ENCODE measurements at regions not wholly inside any gene's neighbourhood (a gene's known extent, or its start where the extent isn't known, plus 50 kb on each side); places are given as distances from the start of the nearest gene placed in this dataset.

DNA sequence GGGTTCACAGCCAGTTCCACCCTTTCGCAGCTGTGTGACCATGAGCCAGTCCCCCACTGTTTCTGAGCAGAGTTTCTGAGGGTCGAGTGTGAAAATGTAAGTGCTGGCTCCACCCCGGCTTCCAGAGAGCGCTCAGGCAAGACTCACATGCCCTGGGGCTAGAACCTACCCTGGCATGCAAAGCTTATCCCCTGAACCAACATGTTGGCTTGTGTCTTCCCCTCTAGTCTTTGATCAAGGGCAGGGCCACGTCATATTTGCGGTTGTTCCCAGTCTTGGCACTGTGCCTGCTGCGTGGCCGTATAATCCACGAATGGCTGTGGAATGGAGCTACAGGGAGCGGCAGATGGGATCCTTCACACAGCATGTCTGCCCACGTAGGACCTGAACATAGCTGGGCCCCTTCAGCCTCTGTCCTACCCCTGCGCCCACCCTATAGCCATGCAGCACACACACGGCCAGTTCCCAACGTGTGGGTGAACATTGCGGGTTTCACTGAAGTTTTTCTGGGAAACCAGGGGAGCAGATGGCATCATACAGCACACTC is 84.8 kb downstream of the MRM1 start:
- Histone ChIP-seq H3K27me3 (ENCODE audit: insufficient read depth) (no peaks in the 10 kb centered on the region), H3K4me3 (no peak overlapping the region), H3K9me2 (ENCODE audit: insufficient read depth) (no peaks in the 10 kb centered on the region), H2AFZ (no peak overlapping the region), H3F3A (replicated peaks; ENCODE audit: low read depth) (no peaks in the 10 kb centered on the region), H3K36me3 (ENCODE audit: insufficient read depth) (no peaks in the 10 kb centered on the region), H3K27ac (ENCODE audit: low read depth) (no peak overlapping the region), H4K20me1 (replicated peaks; ENCODE audit: insufficient read depth) (no peaks in the 10 kb centered on the region), H3K4me2 (no peak overlapping the region), H3K4me1 (ENCODE audit: insufficient read depth) (peaks cover 15% of the 10 kb centered on the region), H3K79me2 (replicated peaks; ENCODE audit: insufficient read depth) (no peaks in the 10 kb centered on the region)
- H3K9me3 Mint-ChIP-seq: no peaks in the 10 kb centered on the region
- DNase-seq (ENCODE audit: low spot score) (no peak), ATAC-seq (no peak)
- no peak overlapping the region for H3K4me3 Mint-ChIP-seq
- no peak for TF ChIP-seq ZNF114 (CRISPR knock-in tag; IDR thresholded peaks at IDR 0.05)
- no peak for TF ChIP-seq STAT1 (IDR thresholded peaks at IDR 0.05; ENCODE audit: unreplicated experiment)
- peaks cover 3% of the 10 kb centered on the region for H3K27me3 Mint-ChIP-seq (ENCODE audit: insufficient read depth, low read depth, poor library complexity)
- H3K36me3 Mint-ChIP-seq (ENCODE audit: low read depth): no peaks in the 10 kb centered on the region
- H3K4me1 Mint-ChIP-seq: peaks cover 36% of the 10 kb centered on the region
- no peak overlapping the region for H3K27ac Mint-ChIP-seq

DNA sequence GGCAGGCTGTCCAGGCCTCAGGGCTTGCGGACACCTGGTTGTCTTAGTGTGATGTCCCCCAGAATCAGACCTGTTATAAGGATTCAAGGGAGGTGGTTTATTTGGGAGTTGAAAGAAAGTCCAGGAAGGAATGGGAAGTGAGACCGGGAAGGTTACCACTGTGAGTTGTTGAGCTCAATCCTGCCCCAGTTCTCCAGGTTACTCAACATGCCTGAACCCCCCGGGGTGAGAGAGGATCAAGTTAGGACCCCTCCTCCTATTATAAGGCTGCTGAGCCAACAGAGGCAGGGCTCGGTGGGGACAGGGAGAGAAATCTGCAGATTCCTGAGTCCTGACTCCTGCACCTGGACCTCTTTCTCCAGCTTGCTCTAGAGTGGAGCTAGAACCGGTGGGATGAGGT is 86.4 kb downstream of the MRM1 start:
- no peak overlapping the region for H2AFZ ChIP-seq
- no peak overlapping the region for H3K27ac ChIP-seq (ENCODE audit: low read depth)
- H3K36me3 ChIP-seq (ENCODE audit: insufficient read depth): no peaks in the 10 kb centered on the region
- H3K4me1 Mint-ChIP-seq: peaks cover 36% of the 10 kb centered on the region
- ATAC-seq (peak; percentile 82), DNase-seq (ENCODE audit: low spot score) (peak; percentile 60)
- H3F3A ChIP-seq (replicated peaks; ENCODE audit: low read depth): no peaks in the 10 kb centered on the region
- no peaks in the 10 kb centered on the region for H3K9me3 Mint-ChIP-seq
- no peak overlapping the region for H3K4me3 Mint-ChIP-seq
- H3K9me2 ChIP-seq (ENCODE audit: insufficient read depth): no peaks in the 10 kb centered on the region
- H3K79me2 ChIP-seq (replicated peaks; ENCODE audit: insufficient read depth): no peaks in the 10 kb centered on the region
- peaks cover 3% of the 10 kb centered on the region for H3K27me3 Mint-ChIP-seq (ENCODE audit: insufficient read depth, low read depth, poor library complexity)
- TF ChIP-seq CREB1 (CRISPR knock-in tag; IDR thresholded peaks at IDR 0.05; ENCODE audit: low read depth) (0 out of 2 replicates have a peak, but pooled peaks have one; percentile 6), EZH2phosphoT487 (IDR thresholded peaks at IDR 0.05; ENCODE audit: unreplicated experiment) (no peak)
- no peaks in the 10 kb centered on the region for H3K36me3 Mint-ChIP-seq (ENCODE audit: low read depth)
- H3K4me3 ChIP-seq: no peak overlapping the region
- no peaks in the 10 kb centered on the region for H3K27me3 ChIP-seq (ENCODE audit: insufficient read depth)
- no peaks in the 10 kb centered on the region for H4K20me1 ChIP-seq (replicated peaks; ENCODE audit: insufficient read depth)
- H3K4me1 ChIP-seq (ENCODE audit: insufficient read depth): peaks cover 20% of the 10 kb centered on the region
- no peak overlapping the region for H3K4me2 ChIP-seq
- no peak overlapping the region for H3K27ac Mint-ChIP-seq

DNA sequence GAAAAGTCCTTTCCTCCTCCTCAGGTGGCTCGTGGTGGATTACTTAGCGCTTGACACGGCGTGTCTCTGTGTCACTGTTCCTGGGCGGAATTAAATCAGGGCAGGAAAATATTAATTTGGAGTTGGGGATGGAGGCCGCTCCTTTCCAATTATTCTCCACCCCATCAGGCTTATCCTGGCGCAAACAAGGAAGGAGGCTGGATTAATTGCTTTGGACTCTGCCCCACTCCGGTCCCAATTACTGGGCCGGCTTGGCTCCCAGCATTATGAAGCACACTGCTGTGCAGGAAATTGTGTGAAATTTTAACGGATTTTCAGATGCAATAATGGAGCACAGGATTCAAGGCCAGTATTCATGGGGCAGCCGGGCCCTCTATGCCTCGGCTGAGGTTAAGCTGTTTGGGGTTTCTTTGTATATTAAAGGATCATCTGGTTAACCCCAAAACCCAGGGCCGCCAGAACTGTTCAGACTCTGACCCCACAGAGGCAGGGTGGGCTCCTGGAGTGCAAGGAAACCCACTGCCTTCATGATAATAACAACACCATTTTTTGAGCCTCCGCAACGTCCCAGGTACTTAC is 87.8 kb downstream of the MRM1 start:
- Histone ChIP-seq H4K20me1 (replicated peaks; ENCODE audit: insufficient read depth) (no peaks in the 10 kb centered on the region), H3F3A (replicated peaks; ENCODE audit: low read depth) (no peaks in the 10 kb centered on the region), H3K36me3 (ENCODE audit: insufficient read depth) (no peaks in the 10 kb centered on the region), H3K4me2 (no peak overlapping the region), H3K27me3 (ENCODE audit: insufficient read depth) (no peaks in the 10 kb centered on the region), H3K4me3 (no peak overlapping the region), H3K27ac (ENCODE audit: low read depth) (no peak overlapping the region), H2AFZ (no peak overlapping the region), H3K4me1 (ENCODE audit: insufficient read depth) (peaks cover 23% of the 10 kb centered on the region), H3K79me2 (replicated peaks; ENCODE audit: insufficient read depth) (no peaks in the 10 kb centered on the region), H3K9me2 (ENCODE audit: insufficient read depth) (no peaks in the 10 kb centered on the region)
- no peak overlapping the region for H3K27ac Mint-ChIP-seq
- H3K4me3 Mint-ChIP-seq: no peak overlapping the region
- no peaks in the 10 kb centered on the region for H3K9me3 Mint-ChIP-seq
- DNase-seq (ENCODE audit: low spot score) (no peak), ATAC-seq (no peak)
- peaks cover 33% of the 10 kb centered on the region for H3K4me1 Mint-ChIP-seq
- peaks cover 3% of the 10 kb centered on the region for H3K27me3 Mint-ChIP-seq (ENCODE audit: insufficient read depth, low read depth, poor library complexity)
- TF ChIP-seq ZNF114 (CRISPR knock-in tag; IDR thresholded peaks at IDR 0.05): no peak
- TF ChIP-seq EZH2phosphoT487 (IDR thresholded peaks at IDR 0.05; ENCODE audit: unreplicated experiment): no peak
- TF ChIP-seq POLR2AphosphoS5 (IDR thresholded peaks at IDR 0.05; ENCODE audit: low read depth): no peak
- TF ChIP-seq STAT1 (IDR thresholded peaks at IDR 0.05; ENCODE audit: unreplicated experiment): no peak
- TF ChIP-seq JUNB (IDR thresholded peaks at IDR 0.05; ENCODE audit: unreplicated experiment): no peak
- no peak for TF ChIP-seq ZNF331 (CRISPR knock-in tag; IDR thresholded peaks at IDR 0.05; ENCODE audit: low read depth)
- TF ChIP-seq EZH2 (IDR thresholded peaks at IDR 0.05; ENCODE audit: low read depth, unreplicated experiment): no peak
- H3K36me3 Mint-ChIP-seq (ENCODE audit: low read depth): no peaks in the 10 kb centered on the region

Measured in GM23338 (cell line).